ENCODE measurements at regions not wholly inside any gene's neighbourhood (a gene's known extent, or its start where the extent isn't known, plus 50 kb on each side); places are given as distances from the start of the nearest gene placed in this dataset.

- dilution Hi-C loops (cut with MboI; ENCODE audit: extremely low pct_ligation_motif_present, low sequenced_read_pairs), result no loop called here
- POLR2A ChIA-PET, result no interaction called here
- peak; percentile 44 for DNase-seq (ENCODE audit: low read depth, low spot score)
- Histone ChIP-seq H3K9me3 (replicated peaks; ENCODE audit: control insufficient read depth, insufficient read depth, low read length) (no peaks in the 10 kb centered on the region), H3K36me3 (ENCODE audit: control insufficient read depth in 2 of 2, extremely low read depth in 1 of 2, insufficient read depth in 2 of 2, low read length in 2 of 2) (no peaks in the 10 kb centered on the region), H3K79me2 (ENCODE audit: control insufficient read depth, insufficient read depth, low read length) (no peaks in the 10 kb centered on the region), H4K20me1 (replicated peaks; ENCODE audit: control insufficient read depth, extremely low read depth, insufficient read depth, low read length) (no peaks in the 10 kb centered on the region), H3K27ac (ENCODE audit: insufficient read depth, low read depth, low read length) (no peak overlapping the region), H2AFZ (ENCODE audit: low read depth, low read length) (no peak overlapping the region), H3K9me1 (replicated peaks; ENCODE audit: control insufficient read depth, extremely low read depth, insufficient read depth, low read length) (no peaks in the 10 kb centered on the region), H3K9ac (replicated peaks; ENCODE audit: extremely low read depth, insufficient read depth, low read length) (no peak overlapping the region), H3K4me3 (replicated peaks in 1 of 3; ENCODE audit: insufficient read depth in 1 of 3, low read depth in 1 of 3, low read length in 3 of 3) (no peak overlapping the region), H3K4me2 (ENCODE audit: insufficient read depth, low read length) (no peak overlapping the region), H3K27me3 (ENCODE audit: control insufficient read depth in 2 of 2, insufficient read depth in 2 of 2, low read length in 2 of 2) (no peaks in the 10 kb centered on the region), H3K4me1 (ENCODE audit: control insufficient read depth, extremely low read depth, insufficient read depth, low read length) (no peaks in the 10 kb centered on the region)
- FAIRE-seq, result no peak
- CTCF ChIA-PET, result no interaction called here
- TF ChIP-seq FOS (IDR thresholded peaks at IDR 0.05; ENCODE audit: borderline replicate concordance, insufficient read depth, low read length), result no peak
- TF ChIP-seq POLR2AphosphoS5 (IDR thresholded peaks at IDR 0.05; ENCODE audit: insufficient read depth, low read depth, low read length), result no peak
- no peak for TF ChIP-seq POLR2A (IDR thresholded peaks at IDR 0.05; ENCODE audit: low read depth, low read length)
- no peak for TF ChIP-seq GATA2 (IDR thresholded peaks at IDR 0.05; ENCODE audit: insufficient read depth, insufficient read length, low read depth, low read length)
- TF ChIP-seq, protein P1, sequence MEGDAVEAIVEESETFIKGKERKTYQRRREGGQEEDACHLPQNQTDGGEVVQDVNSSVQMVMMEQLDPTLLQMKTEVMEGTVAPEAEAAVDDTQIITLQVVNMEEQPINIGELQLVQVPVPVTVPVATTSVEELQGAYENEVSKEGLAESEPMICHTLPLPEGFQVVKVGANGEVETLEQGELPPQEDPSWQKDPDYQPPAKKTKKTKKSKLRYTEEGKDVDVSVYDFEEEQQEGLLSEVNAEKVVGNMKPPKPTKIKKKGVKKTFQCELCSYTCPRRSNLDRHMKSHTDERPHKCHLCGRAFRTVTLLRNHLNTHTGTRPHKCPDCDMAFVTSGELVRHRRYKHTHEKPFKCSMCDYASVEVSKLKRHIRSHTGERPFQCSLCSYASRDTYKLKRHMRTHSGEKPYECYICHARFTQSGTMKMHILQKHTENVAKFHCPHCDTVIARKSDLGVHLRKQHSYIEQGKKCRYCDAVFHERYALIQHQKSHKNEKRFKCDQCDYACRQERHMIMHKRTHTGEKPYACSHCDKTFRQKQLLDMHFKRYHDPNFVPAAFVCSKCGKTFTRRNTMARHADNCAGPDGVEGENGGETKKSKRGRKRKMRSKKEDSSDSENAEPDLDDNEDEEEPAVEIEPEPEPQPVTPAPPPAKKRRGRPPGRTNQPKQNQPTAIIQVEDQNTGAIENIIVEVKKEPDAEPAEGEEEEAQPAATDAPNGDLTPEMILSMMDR (IDR thresholded peaks at IDR 0.05; ENCODE audit: extremely low read depth in 1 of 2, insufficient read depth in 1 of 2, low read depth in 1 of 2, low read length in 2 of 2), result no peak
- no peak for TF ChIP-seq JUN (IDR thresholded peaks at IDR 0.05; ENCODE audit: borderline replicate concordance, insufficient read depth, insufficient read length, low read depth)
- no peak for TF ChIP-seq MAX (IDR thresholded peaks at IDR 0.05; ENCODE audit: insufficient read depth, insufficient read length)
- no peak for TF ChIP-seq EZH2 (IDR thresholded peaks at IDR 0.05; ENCODE audit: borderline replicate concordance, low read depth, low read length, severe bottlenecking)
- no peak for TF ChIP-seq MYC (IDR thresholded peaks at IDR 0.05; ENCODE audit: low read depth, low read length)
- no TSS peak for BruUV-seq (replicated peaks)
- intact Hi-C loops (cut with micrococcal nuclease), result no loop called here
Measured at GRCh38 chr4:141971869-141972268, 335.5 kb downstream of the IL15 start.
